ENCODE measurements at regions not wholly inside any gene's neighbourhood (a gene's known extent, or its start where the extent isn't known, plus 50 kb on each side); places are given as distances from the start of the nearest gene placed in this dataset.

DNA sequence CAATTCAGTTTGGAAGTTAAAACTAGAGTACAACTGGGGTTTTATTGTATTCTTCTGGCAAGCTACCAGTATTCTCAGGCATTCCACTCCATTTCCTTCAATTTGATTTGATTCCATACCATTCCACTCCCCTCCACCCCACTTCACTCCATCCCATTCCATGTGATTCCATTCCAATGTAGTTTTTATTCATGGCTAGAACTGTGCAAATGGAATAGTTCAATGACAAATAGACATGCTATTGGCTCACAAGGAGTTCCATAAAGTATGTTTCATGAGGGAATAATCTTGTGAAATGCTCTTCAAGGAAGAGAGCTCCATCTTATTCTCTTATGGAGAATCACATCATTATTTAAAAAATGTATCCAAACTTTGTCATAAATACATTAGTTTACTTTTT, 285.0 kb upstream of the BMP2 start (continued):
- TF ChIP-seq, protein P1, sequence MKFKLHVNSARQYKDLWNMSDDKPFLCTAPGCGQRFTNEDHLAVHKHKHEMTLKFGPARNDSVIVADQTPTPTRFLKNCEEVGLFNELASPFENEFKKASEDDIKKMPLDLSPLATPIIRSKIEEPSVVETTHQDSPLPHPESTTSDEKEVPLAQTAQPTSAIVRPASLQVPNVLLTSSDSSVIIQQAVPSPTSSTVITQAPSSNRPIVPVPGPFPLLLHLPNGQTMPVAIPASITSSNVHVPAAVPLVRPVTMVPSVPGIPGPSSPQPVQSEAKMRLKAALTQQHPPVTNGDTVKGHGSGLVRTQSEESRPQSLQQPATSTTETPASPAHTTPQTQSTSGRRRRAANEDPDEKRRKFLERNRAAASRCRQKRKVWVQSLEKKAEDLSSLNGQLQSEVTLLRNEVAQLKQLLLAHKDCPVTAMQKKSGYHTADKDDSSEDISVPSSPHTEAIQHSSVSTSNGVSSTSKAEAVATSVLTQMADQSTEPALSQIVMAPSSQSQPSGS (tag by site-specific recombination; IDR thresholded peaks at IDR 0.05; ENCODE audit: low read depth) = no peak
- TF ChIP-seq, protein P2, sequence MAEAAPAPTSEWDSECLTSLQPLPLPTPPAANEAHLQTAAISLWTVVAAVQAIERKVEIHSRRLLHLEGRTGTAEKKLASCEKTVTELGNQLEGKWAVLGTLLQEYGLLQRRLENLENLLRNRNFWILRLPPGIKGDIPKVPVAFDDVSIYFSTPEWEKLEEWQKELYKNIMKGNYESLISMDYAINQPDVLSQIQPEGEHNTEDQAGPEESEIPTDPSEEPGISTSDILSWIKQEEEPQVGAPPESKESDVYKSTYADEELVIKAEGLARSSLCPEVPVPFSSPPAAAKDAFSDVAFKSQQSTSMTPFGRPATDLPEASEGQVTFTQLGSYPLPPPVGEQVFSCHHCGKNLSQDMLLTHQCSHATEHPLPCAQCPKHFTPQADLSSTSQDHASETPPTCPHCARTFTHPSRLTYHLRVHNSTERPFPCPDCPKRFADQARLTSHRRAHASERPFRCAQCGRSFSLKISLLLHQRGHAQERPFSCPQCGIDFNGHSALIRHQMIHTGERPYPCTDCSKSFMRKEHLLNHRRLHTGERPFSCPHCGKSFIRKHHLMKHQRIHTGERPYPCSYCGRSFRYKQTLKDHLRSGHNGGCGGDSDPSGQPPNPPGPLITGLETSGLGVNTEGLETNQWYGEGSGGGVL (tag by site-specific recombination; IDR thresholded peaks at IDR 0.05) = no peak
- TF ChIP-seq, protein P3, sequence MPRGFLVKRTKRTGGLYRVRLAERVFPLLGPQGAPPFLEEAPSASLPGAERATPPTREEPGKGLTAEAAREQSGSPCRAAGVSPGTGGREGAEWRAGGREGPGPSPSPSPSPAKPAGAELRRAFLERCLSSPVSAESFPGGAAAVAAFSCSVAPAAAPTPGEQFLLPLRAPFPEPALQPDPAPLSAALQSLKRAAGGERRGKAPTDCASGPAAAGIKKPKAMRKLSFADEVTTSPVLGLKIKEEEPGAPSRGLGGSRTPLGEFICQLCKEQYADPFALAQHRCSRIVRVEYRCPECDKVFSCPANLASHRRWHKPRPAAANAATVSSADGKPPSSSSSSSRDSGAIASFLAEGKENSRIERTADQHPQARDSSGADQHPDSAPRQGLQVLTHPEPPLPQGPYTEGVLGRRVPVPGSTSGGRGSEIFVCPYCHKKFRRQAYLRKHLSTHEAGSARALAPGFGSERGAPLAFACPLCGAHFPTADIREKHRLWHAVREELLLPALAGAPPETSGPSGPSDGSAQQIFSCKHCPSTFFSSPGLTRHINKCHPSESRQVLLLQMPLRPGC (tag by site-specific recombination; IDR thresholded peaks at IDR 0.05) = no peak
- TF ChIP-seq, protein P4, sequence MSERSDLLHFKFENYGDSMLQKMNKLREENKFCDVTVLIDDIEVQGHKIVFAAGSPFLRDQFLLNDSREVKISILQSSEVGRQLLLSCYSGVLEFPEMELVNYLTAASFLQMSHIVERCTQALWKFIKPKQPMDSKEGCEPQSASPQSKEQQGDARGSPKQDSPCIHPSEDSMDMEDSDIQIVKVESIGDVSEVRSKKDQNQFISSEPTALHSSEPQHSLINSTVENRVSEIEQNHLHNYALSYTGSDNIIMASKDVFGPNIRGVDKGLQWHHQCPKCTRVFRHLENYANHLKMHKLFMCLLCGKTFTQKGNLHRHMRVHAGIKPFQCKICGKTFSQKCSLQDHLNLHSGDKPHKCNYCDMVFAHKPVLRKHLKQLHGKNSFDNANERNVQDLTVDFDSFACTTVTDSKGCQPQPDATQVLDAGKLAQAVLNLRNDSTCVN (tag by site-specific recombination; optimal IDR thresholded peaks at IDR 0.05) = no peak

DNA sequence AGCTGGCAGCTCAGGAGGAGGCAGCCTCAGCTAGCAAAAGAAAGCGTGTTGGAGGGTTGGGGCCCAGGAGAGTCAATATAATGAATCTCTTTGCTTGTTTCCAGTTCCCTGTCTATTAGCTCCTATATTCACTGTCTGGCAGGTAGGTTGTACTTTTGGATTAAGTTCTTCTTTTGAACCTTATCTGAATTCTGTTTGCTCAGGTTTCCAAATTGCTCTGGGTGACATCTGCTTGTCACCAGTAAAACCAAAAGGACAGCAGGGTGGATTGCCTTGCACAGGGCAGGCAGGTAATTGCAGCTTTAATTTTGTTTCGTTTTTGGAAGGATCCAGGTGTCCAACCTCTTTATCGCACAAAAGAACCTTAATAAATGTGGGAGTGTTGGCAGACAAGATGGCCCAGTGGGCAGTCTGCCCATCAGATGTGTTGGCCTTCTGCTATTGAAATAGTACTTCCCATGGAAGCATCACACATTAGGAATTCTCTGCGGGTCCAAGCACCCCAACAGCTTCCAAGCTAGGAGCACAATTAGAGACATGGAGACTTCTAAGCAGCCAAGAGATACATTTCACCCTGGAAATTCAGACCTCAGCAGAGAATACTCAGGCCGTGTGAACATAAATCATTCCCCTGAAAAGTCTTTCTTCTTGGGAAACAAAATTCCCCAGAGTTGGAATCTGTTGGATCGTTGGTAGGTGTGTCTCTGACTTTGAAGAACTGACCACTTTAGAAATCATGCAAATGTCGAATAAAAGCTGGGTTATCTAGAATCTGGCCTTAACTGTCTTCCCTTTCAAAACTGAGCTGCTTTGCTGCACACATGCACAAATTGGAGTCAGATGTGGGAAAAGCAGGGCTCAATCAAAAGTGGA, 286.9 kb upstream of the BMP2 start:
- H3K4me1 ChIP-seq (ENCODE audit: control insufficient read depth, insufficient read depth, low read length) = peaks cover 2% of the 10 kb centered on the region; the same call in 1 of the 2 replicates

DNA sequence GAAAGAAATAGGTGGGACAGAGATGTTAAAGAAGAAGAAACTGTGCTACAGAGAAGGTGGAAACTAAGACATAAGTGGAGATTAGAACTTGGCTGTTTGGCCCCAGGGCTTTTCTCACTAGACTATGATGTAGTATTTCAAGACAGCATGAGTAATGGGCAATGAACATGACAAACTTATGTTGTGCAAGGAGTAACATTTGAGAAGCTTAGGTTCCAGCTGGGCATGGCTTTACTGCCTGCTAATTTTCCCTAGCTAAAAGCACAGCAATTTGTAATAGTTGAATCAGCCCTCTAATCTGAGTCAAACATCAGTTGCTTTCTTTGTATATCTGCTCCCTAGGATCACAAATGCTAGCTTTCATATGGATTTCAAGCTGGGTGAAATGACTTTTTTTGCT, 294.3 kb upstream of the BMP2 start:
- Histone ChIP-seq H3K9me3 (ENCODE audit: control insufficient read depth, insufficient read depth, low read depth, low read length) (no peaks in the 10 kb centered on the region), H3K27ac (ENCODE audit: extremely low read depth, low read depth, low read length) (no peak overlapping the region), H3K4me3 (ENCODE audit: low read depth, low read length) (no peak overlapping the region), H3K36me3 (ENCODE audit: control insufficient read depth in 2 of 2, insufficient read depth in 1 of 2, low read length in 2 of 2) (no peaks in the 10 kb centered on the region), H3K4me1 (ENCODE audit: control insufficient read depth, insufficient read depth, low read length) (no peaks in the 10 kb centered on the region)
- ChIA-PET POLR2A (no interaction called here), CTCF (interaction anchor here (0.8 kb wide), 1 partner anchor 110 kb away, joined by 3 read pairs; no protein-coding TSS in a partner anchor)
- TF ChIP-seq ZNF280C (tag by site-specific recombination; IDR thresholded peaks at IDR 0.05) (no peak), ZNF341 (tag by site-specific recombination; IDR thresholded peaks at IDR 0.05; ENCODE audit: low read depth) (no peak), ZNF221 (tag by site-specific recombination; IDR thresholded peaks at IDR 0.05; ENCODE audit: borderline replicate concordance) (no peak), ZBTB7A (tag by site-specific recombination; IDR thresholded peaks at IDR 0.05; ENCODE audit: low read depth) (no peak), ZBTB48 (tag by site-specific recombination; IDR thresholded peaks at IDR 0.05) (no peak), ZNF302 (tag by site-specific recombination; IDR thresholded peaks at IDR 0.05; ENCODE audit: low read depth) (no peak), IKZF3 (tag by site-specific recombination; IDR thresholded peaks at IDR 0.05) (no peak), KLF1 (tag by site-specific recombination; IDR thresholded peaks at IDR 0.05) (no peak), SP3 (tag by site-specific recombination; IDR thresholded peaks at IDR 0.05) (no peak), ZNF48 (tag by site-specific recombination; IDR thresholded peaks at IDR 0.05) (no peak), ZSCAN23 (tag by site-specific recombination; IDR thresholded peaks at IDR 0.05) (no peak), ZNF776 (tag by site-specific recombination; IDR thresholded peaks at IDR 0.05; ENCODE audit: borderline replicate concordance) (no peak), ZNF624 (tag by site-specific recombination; IDR thresholded peaks at IDR 0.05) (no peak), ZNF202 (tag by site-specific recombination; IDR thresholded peaks at IDR 0.05; ENCODE audit: borderline replicate concordance) (no peak)
- TF ChIP-seq, protein P5, sequence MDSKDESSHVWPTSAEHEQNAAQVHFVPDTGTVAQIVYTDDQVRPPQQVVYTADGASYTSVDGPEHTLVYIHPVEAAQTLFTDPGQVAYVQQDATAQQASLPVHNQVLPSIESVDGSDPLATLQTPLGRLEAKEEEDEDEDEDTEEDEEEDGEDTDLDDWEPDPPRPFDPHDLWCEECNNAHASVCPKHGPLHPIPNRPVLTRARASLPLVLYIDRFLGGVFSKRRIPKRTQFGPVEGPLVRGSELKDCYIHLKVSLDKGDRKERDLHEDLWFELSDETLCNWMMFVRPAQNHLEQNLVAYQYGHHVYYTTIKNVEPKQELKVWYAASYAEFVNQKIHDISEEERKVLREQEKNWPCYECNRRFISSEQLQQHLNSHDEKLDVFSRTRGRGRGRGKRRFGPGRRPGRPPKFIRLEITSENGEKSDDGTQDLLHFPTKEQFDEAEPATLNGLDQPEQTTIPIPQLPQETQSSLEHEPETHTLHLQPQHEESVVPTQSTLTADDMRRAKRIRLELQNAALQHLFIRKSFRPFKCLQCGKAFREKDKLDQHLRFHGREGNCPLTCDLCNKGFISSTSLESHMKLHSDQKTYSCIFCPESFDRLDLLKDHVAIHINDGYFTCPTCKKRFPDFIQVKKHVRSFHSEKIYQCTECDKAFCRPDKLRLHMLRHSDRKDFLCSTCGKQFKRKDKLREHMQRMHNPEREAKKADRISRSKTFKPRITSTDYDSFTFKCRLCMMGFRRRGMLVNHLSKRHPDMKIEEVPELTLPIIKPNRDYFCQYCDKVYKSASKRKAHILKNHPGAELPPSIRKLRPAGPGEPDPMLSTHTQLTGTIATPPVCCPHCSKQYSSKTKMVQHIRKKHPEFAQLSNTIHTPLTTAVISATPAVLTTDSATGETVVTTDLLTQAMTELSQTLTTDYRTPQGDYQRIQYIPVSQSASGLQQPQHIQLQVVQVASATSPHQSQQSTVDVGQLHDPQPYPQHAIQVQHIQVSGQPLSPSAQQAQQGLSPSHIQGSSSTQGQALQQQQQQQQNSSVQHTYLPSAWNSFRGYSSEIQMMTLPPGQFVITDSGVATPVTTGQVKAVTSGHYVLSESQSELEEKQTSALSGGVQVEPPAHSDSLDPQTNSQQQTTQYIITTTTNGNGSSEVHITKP (tag by site-specific recombination; IDR thresholded peaks at IDR 0.05) = no peak

More for the DNA sequence above, 286.9 kb upstream of the BMP2 start:
- no peak for TF ChIP-seq ZNF248 (tag by site-specific recombination; IDR thresholded peaks at IDR 0.05)
- Histone ChIP-seq H3K36me3 (ENCODE audit: control insufficient read depth in 2 of 2, insufficient read depth in 1 of 2, low read length in 2 of 2) (no peaks in the 10 kb centered on the region), H3K4me3 (ENCODE audit: low read depth, low read length) (no peak overlapping the region), H3K9me3 (ENCODE audit: control insufficient read depth, insufficient read depth, low read depth, low read length) (no peaks in the 10 kb centered on the region), H3K27ac (ENCODE audit: extremely low read depth, low read depth, low read length) (no peak overlapping the region)
- POLR2A ChIA-PET = no interaction called here
- CTCF ChIA-PET = no interaction called here
